HUES48 (cell line): ENCODE measurements at regions not wholly inside any gene's neighbourhood (a gene's known extent, or its start where the extent isn't known, plus 50 kb on each side); places are given as distances from the start of the nearest gene placed in this dataset.
"Not testable (repeated sequence)": the region's sequence is repeated elsewhere in the genome, so short reads cannot be mapped to it uniquely, and the experiment has no call there.

Experiments used
- H3K27ac ChIP-seq: one replicate; pipeline ENCODE4 v1.7.0; 2013; ENCODE audit warnings: low read depth, low read length, inconsistent platforms
- H3K27me3 ChIP-seq: 2 replicates; pipeline ENCODE4 v1.6.1; 2013; ENCODE audit warnings: mild to moderate bottlenecking, low read length; ENCODE audit not compliant: control insufficient read depth, insufficient read depth
- H3K36me3 ChIP-seq: 2 replicates; pipeline ENCODE4 v1.6.1; 2013; ENCODE audit warnings: low read length; ENCODE audit not compliant: control insufficient read depth, insufficient read depth
- H3K4me1 ChIP-seq: 2 replicates; pipeline ENCODE4 v1.6.1; 2013; ENCODE audit warnings: mild to moderate bottlenecking, low read length; ENCODE audit not compliant: control insufficient read depth, insufficient read depth
- H3K4me3 ChIP-seq: 2 replicates; pipeline ENCODE4 v1.5.1; 2013; ENCODE audit warnings: mild to moderate bottlenecking, low read depth, low read length
- H3K9ac ChIP-seq: 2 replicates; pipeline ENCODE4 v1.6.1; 2013; ENCODE audit warnings: mild to moderate bottlenecking, low read depth, low read length, moderate library complexity
- H3K9me3 ChIP-seq: 2 replicates; pipeline ENCODE4 v1.6.1; 2013; ENCODE audit warnings: low read length; ENCODE audit not compliant: control insufficient read depth, insufficient read depth

DNA sequence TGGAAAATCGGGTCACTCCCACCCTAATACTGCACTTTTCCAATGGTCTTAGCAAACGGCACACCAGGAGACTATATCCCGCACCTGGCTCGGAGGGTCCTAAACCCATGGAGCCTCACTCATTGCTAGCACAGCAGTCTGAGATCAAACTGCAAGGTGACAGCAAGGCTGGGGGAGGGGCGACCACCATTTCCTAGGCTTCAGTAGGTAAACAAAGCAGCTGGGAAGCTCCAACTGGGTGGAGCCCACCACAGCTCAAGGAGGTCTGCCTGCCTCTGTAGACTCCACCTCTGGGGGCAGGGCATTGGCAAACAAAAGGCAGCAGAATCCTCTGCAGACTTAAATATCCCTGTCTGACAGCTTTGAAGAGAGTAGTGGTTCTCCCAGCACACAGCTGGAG is 109.0 kb upstream of the DEFB108B start:
- H3K9ac ChIP-seq, H3K27ac ChIP-seq, H3K36me3 ChIP-seq, H3K4me1 ChIP-seq, H3K4me3 ChIP-seq, H3K9me3 ChIP-seq, H3K27me3 ChIP-seq: not testable (repeated sequence)

DNA sequence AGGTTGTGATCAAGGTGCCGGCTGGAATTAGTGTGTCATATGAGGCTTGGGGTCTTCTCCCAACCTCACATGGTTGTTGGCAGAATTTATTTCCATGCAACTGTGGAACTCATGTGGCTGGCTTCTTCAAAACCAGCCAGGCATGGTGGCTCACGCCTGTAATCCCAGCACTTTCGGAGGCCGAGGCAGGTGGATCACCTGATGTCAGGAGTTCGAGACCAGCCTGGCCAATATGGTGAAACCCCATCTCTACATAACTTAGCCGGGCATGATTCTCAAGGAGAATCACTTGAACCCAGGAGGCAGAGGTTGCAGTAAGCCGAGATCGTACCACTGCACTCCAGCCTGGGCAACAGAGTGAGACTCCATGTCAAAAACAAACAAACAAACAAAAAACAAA is 102.3 kb upstream of the DEFB108B start:
- not testable (repeated sequence) for H3K4me1 ChIP-seq, H3K27ac ChIP-seq, H3K4me3 ChIP-seq, H3K27me3 ChIP-seq, H3K9me3 ChIP-seq, H3K9ac ChIP-seq, H3K36me3 ChIP-seq

DNA sequence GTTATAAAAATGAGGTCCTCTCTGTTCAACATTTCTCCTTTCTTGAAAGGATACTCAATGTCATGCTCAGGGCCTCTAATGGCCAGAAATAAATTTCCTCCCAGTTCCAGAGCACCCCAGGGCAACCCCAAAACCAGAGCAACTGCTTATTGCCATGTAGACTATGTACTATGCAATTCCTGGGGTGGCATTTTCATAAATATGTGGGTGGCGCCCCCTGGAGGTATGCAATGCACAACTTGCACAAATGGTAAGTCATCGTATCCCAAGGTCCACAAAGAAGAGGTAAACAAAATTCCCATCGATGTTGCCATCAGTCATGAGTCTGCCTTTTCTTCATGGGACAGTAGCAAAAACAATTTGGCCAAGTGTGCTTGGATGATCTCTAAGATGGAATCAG is 98.6 kb upstream of the DEFB108B start:
- H3K4me1 ChIP-seq, H3K4me3 ChIP-seq, H3K36me3 ChIP-seq, H3K9ac ChIP-seq, H3K27me3 ChIP-seq, H3K27ac ChIP-seq, H3K9me3 ChIP-seq: not testable (repeated sequence)

DNA sequence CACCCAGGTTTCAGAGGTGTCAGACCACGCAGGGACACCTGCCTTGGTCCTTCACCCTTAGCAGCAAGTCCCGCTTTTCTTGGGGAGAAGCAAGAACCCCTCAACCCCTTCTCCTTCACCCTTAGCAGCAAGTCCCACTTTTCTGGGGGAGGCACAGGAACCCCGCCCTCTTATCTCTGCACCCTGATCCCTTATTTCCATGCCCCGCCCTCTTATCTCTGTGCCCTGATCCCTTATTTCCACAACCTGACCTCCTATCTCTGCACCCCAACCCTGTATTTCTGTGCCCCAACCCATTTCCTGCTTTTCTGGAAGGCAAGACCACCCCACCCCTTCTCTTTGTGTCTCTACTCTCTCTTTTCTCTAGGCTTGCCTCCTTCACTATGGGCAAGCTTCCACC is 94.7 kb upstream of the DEFB108B start:
- H3K4me3 ChIP-seq, H3K9ac ChIP-seq, H3K9me3 ChIP-seq, H3K27ac ChIP-seq, H3K27me3 ChIP-seq, H3K4me1 ChIP-seq, H3K36me3 ChIP-seq: not testable (repeated sequence)

DNA sequence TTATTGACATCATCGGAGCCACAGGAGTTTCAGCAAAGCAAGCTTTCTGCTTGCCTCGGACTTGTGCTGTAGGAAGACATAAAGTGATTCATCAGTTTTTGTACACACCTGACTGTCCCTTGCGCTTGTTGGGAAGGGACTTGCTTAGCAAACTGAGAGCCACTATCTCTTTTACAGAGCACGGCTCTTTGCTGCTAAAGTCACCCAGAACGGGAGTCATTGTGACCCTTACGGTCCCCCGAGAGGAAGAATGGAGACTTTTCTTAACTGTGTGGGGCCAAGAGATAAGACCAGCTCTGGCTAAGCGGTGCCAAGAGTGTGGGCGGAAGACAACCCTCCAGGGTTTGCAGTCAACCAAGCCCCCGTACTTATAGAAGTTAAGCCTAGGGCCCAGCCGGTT is 89.6 kb upstream of the DEFB108B start:
- not testable (repeated sequence) for H3K9ac ChIP-seq, H3K9me3 ChIP-seq, H3K27ac ChIP-seq, H3K4me1 ChIP-seq, H3K4me3 ChIP-seq, H3K36me3 ChIP-seq, H3K27me3 ChIP-seq

DNA sequence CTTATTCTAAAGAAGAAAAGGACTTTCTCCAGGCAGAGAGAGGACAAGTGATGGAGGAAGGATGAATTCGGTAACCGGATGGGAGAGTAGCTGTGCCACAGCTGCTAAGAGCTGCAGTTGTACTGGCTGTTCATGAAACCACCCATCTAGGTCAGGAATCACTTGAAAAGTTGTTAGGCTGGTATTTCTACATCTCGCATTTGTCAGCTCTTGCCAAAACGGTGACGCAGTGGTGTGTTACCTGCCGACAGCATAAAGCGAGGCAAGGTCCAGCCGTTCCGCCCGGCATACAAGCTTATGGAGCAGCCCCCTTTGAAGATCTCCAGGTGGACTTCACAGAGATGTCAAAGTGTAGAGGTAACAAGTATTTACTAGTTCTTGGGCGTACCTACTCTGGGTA is 87.3 kb upstream of the DEFB108B start:
- not testable (repeated sequence) for H3K9me3 ChIP-seq, H3K9ac ChIP-seq, H3K4me1 ChIP-seq, H3K27ac ChIP-seq, H3K4me3 ChIP-seq, H3K27me3 ChIP-seq, H3K36me3 ChIP-seq

DNA sequence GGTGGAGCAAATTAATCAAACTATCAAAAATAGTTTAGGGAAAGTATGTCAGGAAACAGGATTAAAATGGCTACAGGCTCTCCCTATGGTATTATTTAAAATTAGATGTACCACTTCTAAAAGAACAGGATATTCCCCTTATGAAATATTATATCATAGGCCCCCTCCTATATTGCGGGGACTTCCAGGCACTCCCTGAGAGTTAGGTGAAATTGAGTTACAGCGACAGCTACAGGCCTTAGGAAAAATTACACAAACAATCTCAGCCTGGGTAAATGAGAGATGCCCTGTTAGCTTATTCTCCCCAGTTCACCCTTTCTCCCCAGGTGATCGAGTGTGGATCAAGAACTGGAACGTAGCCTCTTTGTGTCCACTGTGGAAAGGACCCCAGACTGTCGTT is 86.7 kb upstream of the DEFB108B start:
- not testable (repeated sequence) for H3K9ac ChIP-seq, H3K27me3 ChIP-seq, H3K9me3 ChIP-seq, H3K4me3 ChIP-seq, H3K4me1 ChIP-seq, H3K27ac ChIP-seq, H3K36me3 ChIP-seq

DNA sequence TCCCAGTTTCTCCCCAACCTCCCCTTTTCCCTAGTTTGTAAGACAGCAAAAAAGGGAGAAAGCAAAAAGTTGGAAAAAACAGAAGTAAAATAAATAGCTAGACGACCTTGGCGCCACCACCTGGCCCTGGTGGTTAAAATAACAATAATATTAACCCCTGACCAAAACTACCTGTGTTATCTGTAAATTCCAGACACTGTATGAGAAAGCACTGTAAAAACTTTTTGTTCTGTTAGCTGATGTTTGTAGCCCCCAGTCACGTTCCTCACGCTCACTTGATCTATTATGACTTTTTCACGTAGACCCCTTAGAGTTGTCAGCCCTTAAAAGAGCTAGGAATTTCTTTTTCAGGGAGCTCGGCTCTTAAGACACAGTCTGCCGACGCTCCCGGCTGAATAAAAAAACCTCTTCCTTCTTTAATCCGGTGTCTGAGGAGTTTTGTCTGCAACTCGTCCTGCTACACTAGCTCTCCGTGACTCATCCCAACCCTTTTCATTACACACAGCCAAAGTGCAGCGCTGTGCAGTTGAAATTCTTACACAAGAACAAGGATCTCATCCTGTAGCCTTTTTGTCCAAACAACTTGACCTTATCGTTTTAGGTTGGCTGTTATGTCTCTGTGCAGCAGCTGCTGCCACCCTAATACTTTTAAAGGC is 83.9 kb upstream of the DEFB108B start:
- H3K9ac ChIP-seq, H3K4me1 ChIP-seq, H3K9me3 ChIP-seq, H3K36me3 ChIP-seq, H3K4me3 ChIP-seq, H3K27ac ChIP-seq, H3K27me3 ChIP-seq: not testable (repeated sequence)

DNA sequence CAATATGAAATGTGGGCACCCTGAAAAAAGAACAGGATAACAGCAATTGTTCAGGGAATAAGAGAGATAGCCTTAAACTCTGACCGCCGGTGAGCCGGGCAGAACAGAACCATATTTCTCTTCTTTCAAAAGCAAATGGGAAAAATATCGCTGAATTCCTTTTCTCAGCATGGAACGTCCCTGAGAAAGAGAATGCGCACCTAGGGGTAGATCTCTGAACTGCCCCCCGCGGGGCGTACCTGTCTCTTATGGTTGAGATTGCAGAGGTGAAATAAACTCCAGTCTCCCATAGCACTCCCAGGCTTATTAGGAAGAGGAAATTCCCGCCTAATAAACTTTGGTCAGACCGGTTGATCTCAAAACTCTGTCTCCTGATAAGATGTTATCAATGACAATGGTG is 82.1 kb upstream of the DEFB108B start:
- not testable (repeated sequence) for H3K9me3 ChIP-seq, H3K4me1 ChIP-seq, H3K4me3 ChIP-seq, H3K36me3 ChIP-seq, H3K9ac ChIP-seq, H3K27ac ChIP-seq, H3K27me3 ChIP-seq

DNA sequence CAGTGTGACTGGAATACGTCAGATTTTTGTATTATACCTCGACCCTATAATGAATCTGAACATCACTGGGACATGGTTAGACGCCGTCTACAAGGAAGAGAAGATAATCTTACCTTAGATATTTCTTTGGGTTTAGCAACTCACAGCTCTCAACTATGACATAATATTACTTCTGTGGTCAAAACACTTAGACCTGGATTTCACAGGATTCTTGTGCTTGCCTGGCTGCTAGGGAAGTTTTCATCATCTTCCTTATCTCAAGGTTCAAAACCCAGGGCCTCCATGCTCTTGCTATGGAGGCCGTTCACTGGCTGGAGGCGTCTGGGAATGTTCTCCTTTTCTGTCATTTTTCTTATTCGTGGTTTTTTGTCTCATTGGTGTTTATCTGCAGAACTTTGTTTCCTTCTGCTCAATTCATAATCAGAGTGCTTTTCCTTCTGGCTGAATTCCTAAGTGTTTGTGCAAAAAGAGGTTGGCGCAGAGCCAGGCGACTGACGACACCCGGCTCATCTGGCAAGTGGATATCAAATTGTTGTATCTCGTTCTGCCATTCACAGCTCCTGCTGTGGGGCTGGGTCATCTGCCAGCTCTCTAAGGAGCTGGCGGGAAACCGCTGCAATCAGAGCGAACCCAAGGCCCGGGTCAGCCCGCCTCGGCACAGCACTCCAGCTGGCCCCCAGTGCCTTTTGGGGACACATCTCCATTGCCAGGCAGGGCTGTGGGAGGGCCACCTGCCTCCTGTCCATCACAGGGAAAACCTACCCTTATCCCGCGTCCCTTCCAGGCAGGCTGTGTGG is 68.1 kb upstream of the DEFB108B start:
- H3K9me3 ChIP-seq, H3K9ac ChIP-seq, H3K36me3 ChIP-seq, H3K4me3 ChIP-seq, H3K27ac ChIP-seq, H3K27me3 ChIP-seq: not testable (repeated sequence)
- H3K4me1 ChIP-seq = peaks cover 16% of the 10 kb centered on the region

DNA sequence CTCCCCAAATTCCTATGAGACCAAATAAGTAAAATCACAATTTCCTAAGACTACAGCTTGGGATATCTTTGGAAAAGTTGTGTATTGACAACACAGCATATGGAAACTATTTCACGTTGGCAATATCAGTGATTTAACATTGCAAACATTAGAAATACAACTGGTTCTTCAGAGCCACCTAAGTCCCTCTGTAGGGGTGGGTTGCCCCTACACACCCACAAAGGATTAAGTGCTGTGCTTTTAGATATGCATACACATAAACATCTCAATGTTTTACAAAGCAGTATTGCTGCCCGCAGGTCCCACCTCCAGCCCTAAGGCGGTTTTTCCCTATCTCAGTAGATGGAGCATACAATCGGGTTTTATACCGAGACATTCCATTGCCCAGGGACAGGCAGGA is 66.0 kb upstream of the DEFB108B start:
- not testable (repeated sequence) for H3K27me3 ChIP-seq

More for the DNA sequence above, 66.0 kb upstream of the DEFB108B start:
- not testable (repeated sequence) for H3K9ac ChIP-seq, H3K9me3 ChIP-seq, H3K36me3 ChIP-seq
- Histone ChIP-seq H3K4me1 (peaks cover 16% of the 10 kb centered on the region), H3K4me3 (peak overlapping the region; percentile 17; the same call in 1 of the 2 replicates), H3K27ac (peak overlapping the region; percentile 57)
